B cell (primary cell): ENCODE measurements at regions not wholly inside any gene's neighbourhood (a gene's known extent, or its start where the extent isn't known, plus 50 kb on each side); places are given as distances from the start of the nearest gene placed in this dataset.

Experiments
- ATAC-seq: fragments of 200-7000 bp; cut with Tn5 transposase; one replicate; pipeline ENCODE4 v1.10.0; 2021; ENCODE audit warnings: low read depth, mild to moderate bottlenecking, moderate number of reproducible peaks, moderate library complexity
- CTCF ChIA-PET: fragments of 350-600 bp; sonication (Branson Sonifier 250); formaldehyde crosslinking; loops from one replicate; lab custom pipeline; 2021; ENCODE audit warnings: antibody characterized with exemption, inconsistent platforms; lab: Charles Lee
- POLR2A ChIA-PET: fragments of 350-600 bp; sonication (Branson Sonifier 250); formaldehyde crosslinking; loops from one replicate; lab custom pipeline; 2021; ENCODE audit warnings: antibody characterized with exemption; lab: Charles Lee
- DNase-seq: peaks from one replicate; pipeline ENCODE4 v3.0.0; 2013
- H2AFZ ChIP-seq: 2 replicates; pipeline ENCODE4 v1.6.1; 2012; ENCODE audit warnings: mild to moderate bottlenecking, low read depth, low read length; ENCODE audit not compliant: insufficient read depth, poor library complexity, severe bottlenecking
- H3K27ac ChIP-seq, 2 donors: 1 replicate in 1 of 2; 2 replicates in 1 of 2; pipeline ENCODE4 v1.5.1; 2012 to 2013; ENCODE audit warnings: low read length in 2 of 2, mild to moderate bottlenecking in 2 of 2, moderate library complexity in 1 of 2
- H3K27me3 ChIP-seq, 4 experiments: fragments of 200-600 bp in 1 of 4; sonication (generic) in 1 of 4; replicated peaks in 1 of 4; 1 replicate in 2 of 4; 2 replicates in 2 of 4; pipeline versions ENCODE4 v1.6.1 to v1.7.0; 2013 to 2016; ENCODE audit warnings: low read length in 3 of 4, mild to moderate bottlenecking in 2 of 4, mixed read lengths in 1 of 4, moderate library complexity in 1 of 4; ENCODE audit not compliant: insufficient read depth in 4 of 4, control insufficient read depth in 3 of 4; ENCODE audit errors: control extremely low read depth in 1 of 4
- H3K36me3 ChIP-seq, 2 experiments: replicated peaks in 1 of 2; 1 replicate in 1 of 2; 2 replicates in 1 of 2; pipeline versions ENCODE4 v1.6.1 to v1.7.1; 2013; ENCODE audit warnings: low read length in 1 of 2; ENCODE audit not compliant: insufficient read depth in 2 of 2, control insufficient read depth in 1 of 2; ENCODE audit errors: control extremely low read depth in 1 of 2, extremely low read depth in 1 of 2
- H3K4me1 ChIP-seq, 2 donors: fragments of 200-600 bp in 1 of 2; sonication (generic) in 1 of 2; 1 replicate in 1 of 2; 2 replicates in 1 of 2; pipeline versions ENCODE4 v1.5.1 to v1.6.1; 2013 to 2017; ENCODE audit warnings: low read length in 2 of 2; ENCODE audit not compliant: control insufficient read depth in 2 of 2, insufficient read depth in 2 of 2
- H3K4me2 ChIP-seq: replicated peaks from 2 replicates; pipeline ENCODE3; 2012; ENCODE audit warnings: mild to moderate bottlenecking, low read depth, low read length; ENCODE audit not compliant: poor library complexity, severe bottlenecking
- H3K4me3 ChIP-seq, 5 experiments: fragments of 200-600 bp in 1 of 5; sonication (generic) in 1 of 5; 1 replicate in 3 of 5; 2 replicates in 2 of 5; pipeline versions ENCODE4 v1.5.1 to v1.7.0; 2011 to 2016; ENCODE audit warnings: low read length in 4 of 5, mild to moderate bottlenecking in 4 of 5, low read depth in 2 of 5, control low read depth in 1 of 5, moderate library complexity in 1 of 5; ENCODE audit not compliant: insufficient read depth in 1 of 5; ENCODE audit errors: control extremely low read depth in 1 of 5, extremely low read depth in 1 of 5
- H3K79me2 ChIP-seq: fragments of 200-600 bp; sonication (generic); one replicate; pipeline ENCODE4 v1.6.0; 2016; ENCODE audit warnings: low read length; ENCODE audit not compliant: control insufficient read depth, insufficient read depth
- H3K9ac ChIP-seq: fragments of 200-600 bp; sonication (generic); 2 replicates; pipeline ENCODE4 v1.6.1; 2017; ENCODE audit warnings: mild to moderate bottlenecking, low read length, moderate library complexity
- H3K9me3 ChIP-seq, 3 donors: one replicate each; pipeline versions ENCODE4 v1.6.1 to v1.7.1; 2013; ENCODE audit warnings: low read length in 2 of 3; ENCODE audit not compliant: control insufficient read depth in 2 of 3, insufficient read depth in 1 of 3; ENCODE audit errors: control extremely low read depth in 1 of 3
- H4K20me1 ChIP-seq: 2 replicates; pipeline ENCODE4 v1.6.0; 2012; ENCODE audit warnings: mild to moderate bottlenecking, low read length; ENCODE audit not compliant: insufficient read depth, control insufficient read depth, poor library complexity, severe bottlenecking
- H3K27ac Mint-ChIP-seq: one replicate; pipeline ENCODE4 v1.8.0; 2021; ENCODE audit warnings: mixed read lengths
- H3K27me3 Mint-ChIP-seq: one replicate; pipeline ENCODE4 v1.8.0; 2021; ENCODE audit warnings: mixed read lengths
- H3K4me1 Mint-ChIP-seq: one replicate; pipeline ENCODE4 v1.8.0; 2021; ENCODE audit warnings: mixed read lengths
- H3K4me3 Mint-ChIP-seq: one replicate; pipeline ENCODE4 v1.8.0; 2021; ENCODE audit warnings: mixed read lengths
- H3K9me3 Mint-ChIP-seq: one replicate; pipeline ENCODE4 v1.8.0; 2022; ENCODE audit warnings: mixed read lengths; ENCODE audit not compliant: insufficient read depth
- EZH2 ChIP-seq: IDR thresholded peaks from 2 replicates; pipeline ENCODE4 v1.6.1; 2012; ENCODE audit warnings: borderline replicate concordance, low read depth, mild to moderate bottlenecking, moderate library complexity, low read length; ENCODE audit not compliant: insufficient read depth, poor library complexity, severe bottlenecking
- WGBS: methylation state at CpG from one replicate; pipeline ENCODE4 v1.1.5; 2013; ENCODE audit warnings: missing lambda C conversion rate; ENCODE audit not compliant: insufficient coverage; 5-methylcytosine and 5-hydroxymethylcytosine counted together
- intact Hi-C: fragments of 100-400 bp; cut with micrococcal nuclease; formaldehyde crosslinking; loops from one replicate; pipeline ENCODE4 v1.10.0; 2022
- TF ChIP-seq, protein P1 (sequence below): fragments of 200-600 bp; IDR thresholded peaks from one replicate; pipeline ENCODE4 v1.8.0; 2022; ENCODE audit warnings: antibody characterized with exemption, mild to moderate bottlenecking

DNA sequence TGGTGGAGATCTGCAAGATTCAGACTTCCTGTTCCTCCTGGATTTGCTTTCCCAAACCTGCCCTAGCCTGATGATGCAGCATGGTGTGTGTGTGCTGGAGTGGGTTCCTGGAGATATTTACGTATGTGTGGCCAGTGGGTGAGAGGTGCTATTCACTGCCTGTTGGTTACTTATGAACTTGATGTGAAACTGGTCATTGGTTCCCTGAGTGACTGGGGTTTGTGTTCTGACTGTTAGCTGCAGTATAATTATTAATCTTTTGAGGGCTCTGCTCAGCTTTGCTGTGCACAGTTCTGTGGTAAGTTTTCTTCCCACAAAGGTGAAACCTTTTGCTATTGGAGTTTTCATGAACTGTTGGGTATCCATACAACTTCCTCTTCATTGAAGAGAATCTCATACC, 541.8 kb upstream of the FBXO33 start:
- Histone ChIP-seq H3K4me2 (no peak overlapping the region), H2AFZ (no peak overlapping the region), H3K4me3 (no peak overlapping the region), H3K9ac (no peak overlapping the region), H4K20me1 (no peaks in the 10 kb centered on the region), H3K9me3 (no peaks in the 10 kb centered on the region), H3K79me2 (no peaks in the 10 kb centered on the region), H3K27me3 (no peaks in the 10 kb centered on the region), H3K36me3 (no peaks in the 10 kb centered on the region), H3K27ac (no peak overlapping the region), H3K4me1 (no peaks in the 10 kb centered on the region)
- Mint-ChIP-seq H3K27me3 (no peaks in the 10 kb centered on the region), H3K27ac (no peak overlapping the region), H3K4me3 (no peak overlapping the region), H3K4me1 (no peaks in the 10 kb centered on the region), H3K9me3 (peaks cover 2% of the 10 kb centered on the region)
- WGBS = 83% methylated on average over 1 of the region's 1 CpG
- no peak for ATAC-seq
- POLR2A ChIA-PET = no interaction called here
- CTCF ChIA-PET = no interaction called here
- intact Hi-C loops = no loop called here
- no peak for TF ChIP-seq EZH2
- no peak for DNase-seq

DNA sequence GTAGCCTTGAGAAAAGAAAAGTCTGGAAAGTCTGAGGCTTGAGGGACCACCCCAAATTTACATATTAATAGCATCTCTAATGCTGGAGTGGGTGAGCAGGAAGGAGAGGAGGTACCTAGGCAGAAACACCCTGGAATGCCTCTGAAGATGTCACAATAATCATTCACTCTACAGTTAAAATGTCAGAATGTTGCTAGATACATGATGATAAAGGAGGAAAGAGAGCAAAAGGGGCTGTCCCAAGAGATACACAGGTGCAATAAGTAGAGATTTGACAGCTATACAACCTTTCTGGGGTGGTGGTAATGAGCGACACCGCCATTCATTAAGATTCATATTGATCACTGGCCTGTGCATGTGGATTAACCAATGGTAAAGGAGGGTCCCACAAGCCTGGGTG, 540.5 kb upstream of the FBXO33 start:
- Histone ChIP-seq H3K27ac (no peak overlapping the region), H3K4me1 (no peaks in the 10 kb centered on the region), H3K4me2 (no peak overlapping the region), H4K20me1 (no peaks in the 10 kb centered on the region), H3K9ac (no peak overlapping the region), H3K36me3 (no peaks in the 10 kb centered on the region), H2AFZ (no peak overlapping the region), H3K9me3 (no peaks in the 10 kb centered on the region), H3K79me2 (no peaks in the 10 kb centered on the region), H3K27me3 (no peaks in the 10 kb centered on the region), H3K4me3 (no peak overlapping the region)
- ChIA-PET CTCF (no interaction called here), POLR2A (no interaction called here)
- 84% methylated on average over 2 of the region's 2 CpGs for WGBS
- Mint-ChIP-seq H3K4me1 (no peaks in the 10 kb centered on the region), H3K27me3 (no peaks in the 10 kb centered on the region), H3K27ac (no peak overlapping the region), H3K4me3 (no peak overlapping the region), H3K9me3 (peaks cover 2% of the 10 kb centered on the region)
- DNase-seq = no peak
- intact Hi-C loops = no loop called here
- no peak for ATAC-seq
- TF ChIP-seq, protein P1, sequence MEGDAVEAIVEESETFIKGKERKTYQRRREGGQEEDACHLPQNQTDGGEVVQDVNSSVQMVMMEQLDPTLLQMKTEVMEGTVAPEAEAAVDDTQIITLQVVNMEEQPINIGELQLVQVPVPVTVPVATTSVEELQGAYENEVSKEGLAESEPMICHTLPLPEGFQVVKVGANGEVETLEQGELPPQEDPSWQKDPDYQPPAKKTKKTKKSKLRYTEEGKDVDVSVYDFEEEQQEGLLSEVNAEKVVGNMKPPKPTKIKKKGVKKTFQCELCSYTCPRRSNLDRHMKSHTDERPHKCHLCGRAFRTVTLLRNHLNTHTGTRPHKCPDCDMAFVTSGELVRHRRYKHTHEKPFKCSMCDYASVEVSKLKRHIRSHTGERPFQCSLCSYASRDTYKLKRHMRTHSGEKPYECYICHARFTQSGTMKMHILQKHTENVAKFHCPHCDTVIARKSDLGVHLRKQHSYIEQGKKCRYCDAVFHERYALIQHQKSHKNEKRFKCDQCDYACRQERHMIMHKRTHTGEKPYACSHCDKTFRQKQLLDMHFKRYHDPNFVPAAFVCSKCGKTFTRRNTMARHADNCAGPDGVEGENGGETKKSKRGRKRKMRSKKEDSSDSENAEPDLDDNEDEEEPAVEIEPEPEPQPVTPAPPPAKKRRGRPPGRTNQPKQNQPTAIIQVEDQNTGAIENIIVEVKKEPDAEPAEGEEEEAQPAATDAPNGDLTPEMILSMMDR = no peak
- TF ChIP-seq EZH2 = no peak
